RWPE1 (cell line): ENCODE measurements at regions not wholly inside any gene's neighbourhood (a gene's known extent, or its start where the extent isn't known, plus 50 kb on each side); places are given as distances from the start of the nearest gene placed in this dataset.

Source experiments
- CTCF ChIA-PET: fragments of 350-600 bp; sonication (Branson Sonifier 250); formaldehyde crosslinking; extraction: SDS; loops from one replicate; lab custom pipeline; 2021; lab: Yijun Ruan, JAX
- POLR2A ChIA-PET: fragments of 400-600 bp; formaldehyde crosslinking; extraction: SDS; loops from one replicate; lab custom pipeline; 2020; ENCODE audit warnings: antibody characterized with exemption; ENCODE audit not compliant: low non-redundant PET; lab: Yijun Ruan, JAX
- DNase-seq: peaks from one replicate; pipeline ENCODE4 v3.0.0; 2012; ENCODE audit warnings: low spot score
- H3K27ac ChIP-seq: fragments of 450-650 bp; 2 replicates; pipeline ENCODE4 v1.5.1; 2017
- TF ChIP-seq, protein P1 (sequence below): fragments of 450-650 bp; conservative IDR thresholded peaks from 2 replicates; pipeline ENCODE4 v1.5.1; 2017; ENCODE audit warnings: low read depth, mild to moderate bottlenecking

DNA sequence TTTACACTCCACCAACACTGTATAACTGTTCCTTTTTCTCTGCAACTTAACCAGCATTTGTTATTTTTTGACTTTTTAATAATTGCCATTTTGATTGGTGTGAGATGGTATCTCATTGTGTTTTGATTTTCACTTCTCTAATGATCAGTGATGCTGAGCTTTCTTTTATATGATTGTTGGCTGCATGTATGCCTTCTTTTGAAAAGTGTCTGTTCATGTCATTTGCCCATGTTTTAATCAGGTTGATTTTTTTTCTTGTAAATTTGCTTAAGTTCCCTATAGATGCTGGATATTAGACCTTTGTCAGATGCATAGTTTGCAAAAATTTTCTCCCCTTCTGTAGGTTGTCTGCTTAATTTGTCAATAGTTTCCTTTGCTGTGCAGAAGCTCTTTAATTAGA, 263.0 kb downstream of the MBNL1 start:
- no peak for DNase-seq
- ChIA-PET CTCF (no interaction called here), POLR2A (no interaction called here)
- TF ChIP-seq, protein P1, sequence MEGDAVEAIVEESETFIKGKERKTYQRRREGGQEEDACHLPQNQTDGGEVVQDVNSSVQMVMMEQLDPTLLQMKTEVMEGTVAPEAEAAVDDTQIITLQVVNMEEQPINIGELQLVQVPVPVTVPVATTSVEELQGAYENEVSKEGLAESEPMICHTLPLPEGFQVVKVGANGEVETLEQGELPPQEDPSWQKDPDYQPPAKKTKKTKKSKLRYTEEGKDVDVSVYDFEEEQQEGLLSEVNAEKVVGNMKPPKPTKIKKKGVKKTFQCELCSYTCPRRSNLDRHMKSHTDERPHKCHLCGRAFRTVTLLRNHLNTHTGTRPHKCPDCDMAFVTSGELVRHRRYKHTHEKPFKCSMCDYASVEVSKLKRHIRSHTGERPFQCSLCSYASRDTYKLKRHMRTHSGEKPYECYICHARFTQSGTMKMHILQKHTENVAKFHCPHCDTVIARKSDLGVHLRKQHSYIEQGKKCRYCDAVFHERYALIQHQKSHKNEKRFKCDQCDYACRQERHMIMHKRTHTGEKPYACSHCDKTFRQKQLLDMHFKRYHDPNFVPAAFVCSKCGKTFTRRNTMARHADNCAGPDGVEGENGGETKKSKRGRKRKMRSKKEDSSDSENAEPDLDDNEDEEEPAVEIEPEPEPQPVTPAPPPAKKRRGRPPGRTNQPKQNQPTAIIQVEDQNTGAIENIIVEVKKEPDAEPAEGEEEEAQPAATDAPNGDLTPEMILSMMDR, result no peak
- H3K27ac ChIP-seq, result no peak overlapping the region

DNA sequence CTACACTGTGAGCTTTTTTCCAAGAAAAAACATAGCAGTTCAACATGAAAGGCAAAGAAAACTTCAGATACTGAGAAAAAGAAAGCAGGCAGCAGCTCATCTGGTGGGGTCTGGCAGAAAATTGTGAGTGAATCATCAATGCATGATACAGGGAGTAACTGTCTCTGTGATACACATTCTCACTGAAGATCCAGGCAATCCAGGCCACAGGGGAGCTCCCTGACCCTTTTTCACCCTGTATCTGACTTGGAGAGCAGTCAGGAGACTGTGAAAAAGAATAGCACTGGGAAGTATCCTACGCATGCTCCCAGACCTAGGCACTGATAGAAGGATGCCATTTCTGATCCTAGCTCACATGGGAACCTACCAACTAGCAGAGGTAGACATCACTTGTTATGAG, 269.8 kb downstream of the MBNL1 start:
- TF ChIP-seq, protein P1, result no peak
- DNase-seq, result no peak
- CTCF ChIA-PET, result interaction anchor here (1.0 to 1.1 kb wide), 2 partner anchors 13 to 30 kb away, joined by 4 read pairs; no protein-coding TSS in a partner anchor
- no peak overlapping the region for H3K27ac ChIP-seq
- POLR2A ChIA-PET, result no interaction called here

DNA sequence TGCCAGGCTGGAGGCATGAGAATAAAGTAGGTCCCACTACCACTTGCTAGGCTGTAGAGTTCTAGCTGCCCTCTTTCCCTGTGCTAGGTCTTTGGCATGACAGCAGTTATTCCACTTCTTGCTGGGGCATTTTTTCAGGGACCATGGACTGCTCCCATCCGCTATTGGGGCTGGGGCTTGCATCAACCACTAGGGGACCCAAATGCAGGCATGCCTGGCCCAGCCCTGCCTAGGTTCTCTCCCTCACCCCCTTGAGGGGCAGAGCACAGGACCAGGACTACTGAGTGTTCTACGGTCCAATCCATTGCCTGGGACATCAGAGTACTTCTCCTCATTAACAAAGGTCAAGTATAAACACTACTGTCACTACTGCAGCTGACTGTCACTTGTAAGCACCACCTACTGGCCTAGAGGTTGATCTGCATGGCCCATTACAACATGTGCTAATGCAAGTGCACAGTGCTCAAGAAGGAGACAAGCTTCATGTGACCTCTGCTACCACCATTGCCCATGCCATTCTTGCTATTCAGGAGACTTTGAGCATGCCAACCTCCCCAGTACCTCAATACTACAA, 270.5 kb downstream of the MBNL1 start:
- POLR2A ChIA-PET, result no interaction called here
- DNase-seq, result no peak
- TF ChIP-seq, protein P1, result no peak
- H3K27ac ChIP-seq, result no peak overlapping the region
- CTCF ChIA-PET, result interaction anchor here (1.0 to 1.1 kb wide), 2 partner anchors 14 to 31 kb away, joined by 4 read pairs; no protein-coding TSS in a partner anchor

DNA sequence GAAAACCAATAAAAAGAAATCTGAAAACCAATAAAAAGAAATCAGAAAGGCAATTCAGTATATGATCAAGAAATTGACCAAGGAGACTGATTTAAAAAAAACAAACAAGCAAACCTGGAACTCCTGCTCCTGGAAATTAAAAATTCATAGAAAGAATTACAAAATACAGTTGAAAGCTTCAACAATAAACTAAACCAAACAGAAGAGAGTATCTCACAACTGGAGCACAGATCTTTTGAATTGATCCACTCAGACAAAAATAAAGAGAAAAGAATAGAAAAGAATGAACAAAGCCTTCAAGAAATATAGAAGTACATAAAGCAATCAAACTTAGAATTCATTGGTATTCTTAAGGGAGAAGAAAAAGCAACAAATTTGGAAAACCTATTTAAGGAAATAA, 271.4 kb downstream of the MBNL1 start:
- TF ChIP-seq, protein P1, result no peak
- ChIA-PET POLR2A (no interaction called here), CTCF (interaction anchor here (0.6 kb wide), 2 partner anchors 13 to 235 kb away, joined by 3 to 5 read pairs; no protein-coding TSS in a partner anchor)
- no peak overlapping the region for H3K27ac ChIP-seq
- DNase-seq, result no peak

DNA sequence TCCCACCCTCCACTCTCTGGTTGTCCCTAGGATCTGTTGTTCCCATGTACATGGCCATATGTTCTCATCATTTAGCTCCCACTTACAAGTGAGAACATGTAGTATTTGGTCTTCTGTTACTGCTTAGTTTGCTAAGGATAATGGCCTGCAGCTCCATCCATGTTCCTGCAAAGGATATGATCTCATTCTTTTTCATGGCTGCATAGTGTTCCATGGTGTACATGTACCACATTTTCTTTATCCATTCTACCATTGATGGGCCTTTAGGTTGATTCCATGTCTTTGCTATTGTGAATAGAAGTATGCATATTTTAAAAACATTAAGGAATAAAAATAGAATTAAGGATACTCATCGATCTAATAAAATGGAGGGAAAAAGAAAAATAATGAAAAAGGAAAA, 278.4 kb downstream of the MBNL1 start:
- TF ChIP-seq, protein P1, result no peak
- no peak for DNase-seq
- ChIA-PET POLR2A (no interaction called here), CTCF (no interaction called here)
- H3K27ac ChIP-seq, result no peak overlapping the region

DNA sequence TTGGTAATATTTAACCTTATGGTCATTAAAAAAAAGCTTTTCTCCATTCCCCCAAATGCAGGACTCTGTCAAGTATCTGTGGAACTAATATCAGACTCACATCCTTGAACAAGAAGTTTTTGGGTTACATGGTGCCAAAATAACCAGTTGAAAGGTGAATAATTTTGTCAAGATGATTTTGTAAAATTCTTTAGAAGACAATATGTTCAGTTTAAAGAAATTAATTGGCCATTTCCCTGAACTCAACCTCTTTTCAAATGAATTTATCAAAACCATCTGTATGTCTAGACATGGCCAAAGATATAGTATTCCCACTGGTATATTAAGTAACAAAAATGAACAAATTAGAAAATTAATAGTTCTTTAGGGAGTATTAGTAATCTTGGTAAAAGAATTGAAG, 280.5 kb downstream of the MBNL1 start:
- CTCF ChIA-PET, result interaction anchor here (0.6 to 0.7 kb wide), 2 partner anchors 656 to 1323 kb away, joined by 3 read pairs; no protein-coding TSS in a partner anchor
- POLR2A ChIA-PET, result no interaction called here
- TF ChIP-seq, protein P1, result no peak
- no peak overlapping the region for H3K27ac ChIP-seq
- DNase-seq, result no peak
